RWPE2 (cell line): ENCODE measurements at regions not wholly inside any gene's neighbourhood (a gene's known extent, or its start where the extent isn't known, plus 50 kb on each side); places are given as distances from the start of the nearest gene placed in this dataset.

Source experiments
- ATAC-seq: fragments of 200-7000 bp; cut with Tn5 transposase; 3 replicates; pipeline ENCODE4 v1.9.1; 2021; ENCODE audit warnings: low read depth
- DNase-seq: peaks from one replicate; pipeline ENCODE4 v3.0.0-alpha.2; 2020; ENCODE audit warnings: low spot score
- H3K27ac ChIP-seq: fragments of 450-650 bp; 2 replicates; pipeline ENCODE4 v1.5.1; 2017; ENCODE audit warnings: mild to moderate bottlenecking; ENCODE audit not compliant: poor library complexity, severe bottlenecking
- H3K27me3 ChIP-seq: fragments of 250-450 bp; sonication (Bioruptor Pico); 2 replicates; pipeline ENCODE4 v1.5.1; 2021; ENCODE audit warnings: mild to moderate bottlenecking, moderate library complexity; ENCODE audit not compliant: insufficient read depth, poor library complexity, severe bottlenecking
- H3K36me3 ChIP-seq: fragments of 250-450 bp; sonication (Bioruptor Pico); 2 replicates; pipeline ENCODE4 v1.5.1; 2020; ENCODE audit warnings: low read depth, mild to moderate bottlenecking, moderate library complexity
- H3K4me1 ChIP-seq: fragments of 250-450 bp; sonication (Bioruptor Pico); 2 replicates; pipeline ENCODE4 v1.5.1; 2021; ENCODE audit warnings: mild to moderate bottlenecking, moderate library complexity; ENCODE audit not compliant: insufficient read depth, poor library complexity, severe bottlenecking
- H3K4me3 ChIP-seq: fragments of 250-450 bp; sonication (Bioruptor Pico); 2 replicates; pipeline ENCODE4 v1.5.1; 2021; ENCODE audit warnings: mild to moderate bottlenecking, moderate library complexity; ENCODE audit not compliant: severe bottlenecking
- H3K9me3 ChIP-seq: fragments of 250-450 bp; sonication (Bioruptor Pico); 2 replicates; pipeline ENCODE4 v1.5.1; 2021; ENCODE audit warnings: mild to moderate bottlenecking, moderate library complexity; ENCODE audit not compliant: severe bottlenecking
- TF ChIP-seq, protein P1 (sequence below): fragments of 450-650 bp; IDR thresholded peaks from one replicate; pipeline ENCODE4 v1.5.1; 2017; ENCODE audit warnings: mild to moderate bottlenecking, moderate library complexity; ENCODE audit not compliant: poor library complexity, severe bottlenecking

GRCh38 chr1:30299393-30299792 lies 424.0 kb downstream of the MATN1 start:
- H3K27ac ChIP-seq, result no peak overlapping the region
- H3K9me3 ChIP-seq, result no peaks in the 10 kb centered on the region
- no peaks in the 10 kb centered on the region for H3K4me1 ChIP-seq
- no peak overlapping the region for H3K4me3 ChIP-seq
- H3K27me3 ChIP-seq, result no peaks in the 10 kb centered on the region
- H3K36me3 ChIP-seq, result no peaks in the 10 kb centered on the region
- TF ChIP-seq, protein P1, sequence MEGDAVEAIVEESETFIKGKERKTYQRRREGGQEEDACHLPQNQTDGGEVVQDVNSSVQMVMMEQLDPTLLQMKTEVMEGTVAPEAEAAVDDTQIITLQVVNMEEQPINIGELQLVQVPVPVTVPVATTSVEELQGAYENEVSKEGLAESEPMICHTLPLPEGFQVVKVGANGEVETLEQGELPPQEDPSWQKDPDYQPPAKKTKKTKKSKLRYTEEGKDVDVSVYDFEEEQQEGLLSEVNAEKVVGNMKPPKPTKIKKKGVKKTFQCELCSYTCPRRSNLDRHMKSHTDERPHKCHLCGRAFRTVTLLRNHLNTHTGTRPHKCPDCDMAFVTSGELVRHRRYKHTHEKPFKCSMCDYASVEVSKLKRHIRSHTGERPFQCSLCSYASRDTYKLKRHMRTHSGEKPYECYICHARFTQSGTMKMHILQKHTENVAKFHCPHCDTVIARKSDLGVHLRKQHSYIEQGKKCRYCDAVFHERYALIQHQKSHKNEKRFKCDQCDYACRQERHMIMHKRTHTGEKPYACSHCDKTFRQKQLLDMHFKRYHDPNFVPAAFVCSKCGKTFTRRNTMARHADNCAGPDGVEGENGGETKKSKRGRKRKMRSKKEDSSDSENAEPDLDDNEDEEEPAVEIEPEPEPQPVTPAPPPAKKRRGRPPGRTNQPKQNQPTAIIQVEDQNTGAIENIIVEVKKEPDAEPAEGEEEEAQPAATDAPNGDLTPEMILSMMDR, result no peak
- DNase-seq (no peak), ATAC-seq (no peak)

DNA sequence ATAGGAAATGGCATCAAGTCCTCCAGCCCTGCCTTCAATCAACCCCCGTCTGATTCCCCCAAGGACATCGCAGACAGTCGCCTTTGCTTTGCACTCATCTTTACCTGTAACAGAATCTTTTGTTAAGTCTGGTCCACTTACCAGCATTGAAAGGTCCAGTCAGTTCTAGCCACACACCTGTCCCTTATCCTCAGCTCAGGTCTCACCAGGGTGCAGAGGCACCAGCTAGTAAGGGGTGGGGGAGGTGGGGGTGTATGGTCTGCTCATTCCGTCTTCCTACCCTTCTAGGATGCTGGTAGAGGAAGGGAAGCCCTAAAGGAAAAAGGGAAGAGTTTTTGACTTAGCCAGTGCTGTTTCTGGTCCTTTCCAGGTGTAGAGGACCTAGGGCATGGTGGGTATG lies 427.7 kb downstream of the MATN1 start:
- no peaks in the 10 kb centered on the region for H3K9me3 ChIP-seq
- TF ChIP-seq, protein P1, result no peak
- H3K4me3 ChIP-seq, result no peak overlapping the region
- DNase-seq, result no peak
- no peaks in the 10 kb centered on the region for H3K4me1 ChIP-seq
- H3K27me3 ChIP-seq, result peaks cover 14% of the 10 kb centered on the region
- ATAC-seq, result no peak
- no peaks in the 10 kb centered on the region for H3K36me3 ChIP-seq
- no peak overlapping the region for H3K27ac ChIP-seq

DNA sequence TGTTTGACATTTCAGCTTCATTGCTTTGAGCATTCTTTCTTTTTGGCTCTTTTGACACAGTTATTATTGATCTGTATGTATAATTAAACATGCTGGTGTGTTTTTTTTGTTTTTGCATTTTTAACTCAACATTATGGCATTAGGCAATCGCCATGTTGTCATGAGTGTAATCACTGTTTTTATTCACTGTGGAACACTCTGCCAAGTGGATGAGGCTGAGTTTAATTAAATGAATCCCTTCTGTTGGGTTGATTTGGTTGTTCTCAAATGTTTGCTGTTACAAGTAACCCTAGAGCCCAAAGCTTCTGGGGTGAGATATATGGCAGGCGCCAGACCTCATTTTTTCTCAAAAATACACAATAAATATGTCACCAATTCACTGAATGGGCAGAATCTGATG lies 428.1 kb downstream of the MATN1 start:
- H3K4me1 ChIP-seq, result no peaks in the 10 kb centered on the region
- no peak overlapping the region for H3K4me3 ChIP-seq
- TF ChIP-seq, protein P1, result no peak
- no peak overlapping the region for H3K27ac ChIP-seq
- peaks cover 14% of the 10 kb centered on the region for H3K27me3 ChIP-seq
- ATAC-seq, result no peak
- H3K9me3 ChIP-seq, result no peaks in the 10 kb centered on the region
- no peaks in the 10 kb centered on the region for H3K36me3 ChIP-seq
- DNase-seq, result no peak

- no peaks in the 10 kb centered on the region for H3K9me3 ChIP-seq
- DNase-seq, result no peak
- peaks cover 17% of the 10 kb centered on the region for H3K27me3 ChIP-seq
- no peaks in the 10 kb centered on the region for H3K4me1 ChIP-seq
- TF ChIP-seq, protein P1, result no peak
- no peak for ATAC-seq
- H3K27ac ChIP-seq, result no peak overlapping the region
- no peaks in the 10 kb centered on the region for H3K36me3 ChIP-seq
- no peak overlapping the region for H3K4me3 ChIP-seq
Measured at GRCh38 chr1:30294508-30294907, 428.9 kb downstream of the MATN1 start.

DNA sequence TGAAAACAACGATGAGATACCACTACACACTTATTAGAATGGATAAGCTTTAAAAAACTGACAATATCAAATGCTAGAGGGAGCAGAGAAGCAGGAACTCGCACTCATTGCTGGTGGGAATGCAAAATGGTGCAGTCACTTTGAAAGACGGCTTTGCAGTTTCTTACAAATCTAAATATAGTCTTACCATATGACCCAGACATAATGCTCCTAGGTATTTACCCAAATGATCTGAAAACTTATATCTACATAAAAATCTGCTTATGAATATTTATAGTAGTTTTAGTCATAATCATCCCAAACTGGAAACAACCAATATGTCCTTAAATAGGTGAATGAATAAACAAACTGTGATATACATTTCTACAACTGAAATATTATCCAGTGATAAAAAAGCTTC lies 430.9 kb downstream of the MATN1 start:
- no peaks in the 10 kb centered on the region for H3K9me3 ChIP-seq
- no peak overlapping the region for H3K27ac ChIP-seq
- TF ChIP-seq, protein P1, result no peak
- ATAC-seq, result no peak
- H3K27me3 ChIP-seq, result peaks cover 20% of the 10 kb centered on the region
- H3K4me3 ChIP-seq, result no peak overlapping the region
- DNase-seq, result no peak
- H3K36me3 ChIP-seq, result no peaks in the 10 kb centered on the region
- no peaks in the 10 kb centered on the region for H3K4me1 ChIP-seq
